T-helper 9 cell (primary cell): ENCODE measurements at regions not wholly inside any gene's neighbourhood (a gene's known extent, or its start where the extent isn't known, plus 50 kb on each side); places are given as distances from the start of the nearest gene placed in this dataset.
"Not testable (repeated sequence)": the region's sequence is repeated elsewhere in the genome, so short reads cannot be mapped to it uniquely, and the experiment has no call there.

Experiments used
- DNase-seq: peaks from one replicate; pipeline ENCODE4 v3.0.0-alpha.2; 2020

DNA sequence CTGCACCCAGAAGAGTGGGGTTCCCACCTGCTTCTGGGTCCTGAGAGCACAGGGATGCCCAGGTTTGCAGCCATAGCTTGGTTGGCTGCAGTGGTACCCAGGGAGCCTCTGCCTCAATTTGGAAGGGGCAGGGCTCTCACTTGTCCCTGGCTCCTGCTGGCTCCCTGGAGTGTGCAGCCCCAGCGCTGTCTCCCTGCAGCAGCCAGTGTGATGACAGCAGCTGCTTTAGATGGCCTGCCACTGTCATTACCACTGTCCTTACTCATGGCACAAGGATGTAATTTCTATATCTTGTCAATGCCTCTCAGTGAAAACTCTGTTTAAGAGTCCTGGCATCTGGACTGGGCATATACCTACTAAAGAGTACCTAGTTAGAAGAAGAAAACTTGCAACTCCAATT, 250.9 kb downstream of the KIF20B start:
- no peak for DNase-seq

DNA sequence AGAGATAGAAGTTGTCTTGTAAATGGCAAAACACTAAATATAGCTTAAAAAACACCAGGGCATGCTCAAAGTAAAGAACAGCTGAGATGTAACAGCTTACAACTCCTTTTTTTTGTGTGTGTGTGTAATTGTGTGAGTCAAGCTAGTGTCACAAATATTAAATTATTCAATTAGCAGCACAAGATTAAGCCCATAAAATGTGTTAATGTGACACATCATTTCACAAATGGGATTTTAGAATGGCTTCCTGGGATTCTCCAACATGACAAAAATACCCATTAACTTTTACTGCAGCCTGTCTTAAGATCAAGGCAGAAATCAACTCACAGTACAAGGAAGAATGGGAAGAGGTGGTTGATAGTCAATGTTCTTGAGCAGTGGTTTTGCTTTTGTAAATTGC, 251.4 kb downstream of the KIF20B start:
- no peak for DNase-seq

DNA sequence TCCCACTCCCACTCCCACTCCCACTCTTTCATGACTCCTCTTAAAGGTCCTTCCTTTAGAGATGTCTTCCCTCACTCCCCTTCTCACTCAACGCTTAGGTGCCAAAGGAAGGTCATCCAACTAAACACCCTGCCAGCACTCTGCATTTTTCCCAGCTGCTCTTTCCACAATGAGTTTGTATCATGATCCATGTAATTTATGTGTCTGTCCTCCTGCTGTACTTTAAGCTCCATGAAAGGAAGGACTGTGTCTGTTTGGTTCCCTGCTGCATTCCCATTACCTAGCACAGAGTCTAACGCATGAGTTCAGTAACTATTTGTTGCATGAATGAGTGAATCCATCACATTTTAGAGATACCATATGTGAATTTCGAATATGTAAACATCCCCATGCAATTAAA, 252.7 kb downstream of the KIF20B start:
- DNase-seq, result no peak

DNA sequence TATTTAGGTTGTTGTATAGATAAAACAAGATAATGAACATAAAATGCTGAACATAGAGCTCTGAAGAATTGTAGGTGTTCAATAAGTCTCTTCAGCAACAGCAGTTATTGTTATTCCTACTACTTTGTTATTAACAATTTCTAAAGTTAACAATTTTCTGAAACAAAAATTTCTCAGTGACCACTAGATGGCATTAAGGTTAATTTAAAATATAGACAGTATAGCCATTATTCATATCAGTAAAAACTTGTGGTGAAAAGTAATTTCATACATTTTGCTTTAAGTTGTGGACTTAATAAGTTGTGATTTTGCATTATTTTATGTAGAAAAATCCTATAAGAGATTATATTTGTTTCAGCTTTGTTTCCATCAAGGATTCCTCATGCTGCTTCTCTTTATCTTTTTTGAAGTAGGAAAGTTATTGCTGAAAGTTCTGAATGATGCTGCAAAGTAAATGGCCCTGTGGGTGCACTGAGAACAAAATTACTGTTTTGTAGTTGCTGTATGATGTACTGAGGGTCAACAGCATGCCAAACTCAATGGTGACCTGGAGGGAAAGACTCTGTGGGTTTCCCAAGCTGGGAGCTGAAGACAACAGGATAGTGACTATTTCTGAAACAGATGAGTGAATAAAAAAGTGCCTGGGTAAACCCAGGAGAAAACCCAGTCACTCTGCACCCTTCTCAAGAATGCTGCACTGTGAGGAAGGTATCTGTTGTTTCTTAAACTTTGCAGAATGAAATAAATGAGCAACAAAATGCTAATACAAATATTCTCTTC, 253.6 kb downstream of the KIF20B start:
- no peak for DNase-seq

DNA sequence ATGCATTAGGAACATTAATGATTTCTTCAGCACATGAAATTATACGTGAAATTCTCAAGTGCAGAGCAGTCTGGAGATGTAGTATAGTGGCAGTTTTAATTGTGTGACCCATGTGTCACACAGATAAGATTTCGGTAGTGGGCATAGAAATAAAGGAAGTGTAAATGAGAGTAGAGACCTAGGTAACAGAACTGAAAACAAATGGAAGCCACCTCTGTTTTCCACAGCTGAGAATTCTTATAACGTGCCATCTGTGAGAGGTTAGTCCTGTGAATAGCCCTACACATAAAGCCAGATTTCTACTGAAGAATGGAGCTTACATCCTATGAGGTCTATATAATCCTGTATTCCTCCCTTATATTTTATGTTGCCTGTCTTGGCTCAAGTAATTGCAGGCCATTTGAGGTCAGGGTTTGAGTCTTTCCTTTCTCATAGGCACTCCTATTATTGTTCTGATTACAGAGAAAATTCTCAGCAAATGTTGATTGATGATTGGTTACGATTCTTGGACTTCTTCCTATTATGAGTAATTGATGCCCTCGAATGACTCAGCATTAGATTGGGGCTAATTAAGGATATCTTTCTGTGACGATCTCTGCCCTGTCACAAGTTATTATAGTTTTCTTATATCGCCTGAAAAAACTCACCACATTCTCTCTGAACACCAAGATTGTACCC, 258.2 kb downstream of the KIF20B start:
- DNase-seq, result no peak

DNA sequence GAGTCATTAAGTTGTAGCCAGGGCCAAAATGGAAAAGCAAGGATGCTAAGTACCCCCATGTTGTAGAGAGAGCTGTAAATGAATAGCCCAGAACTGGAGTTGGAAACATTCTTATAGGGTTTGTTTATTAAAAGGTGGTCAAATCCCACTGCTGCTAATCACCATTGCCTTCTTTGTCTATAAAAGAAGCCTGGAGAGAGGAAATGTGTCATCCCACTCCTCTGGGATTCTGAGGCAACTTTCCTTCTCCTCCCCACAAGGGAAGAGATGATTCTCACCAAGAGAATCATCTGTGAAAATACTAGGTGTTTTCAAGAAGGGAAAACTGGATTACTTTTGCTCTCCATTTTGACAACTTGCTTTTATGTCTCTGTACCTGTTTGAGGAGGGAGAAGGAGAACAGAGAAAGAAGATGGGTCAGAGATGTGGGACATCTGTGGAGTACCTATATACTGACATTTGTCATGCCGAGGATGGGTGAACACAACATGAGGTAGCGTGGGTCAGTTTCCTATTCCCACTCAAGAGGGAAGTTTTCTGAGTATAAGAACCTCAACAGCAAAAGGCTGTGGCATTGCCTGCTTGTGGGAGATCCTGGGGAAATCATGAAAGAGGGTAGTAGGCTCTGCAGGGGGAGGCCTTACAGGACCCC, 262.2 kb downstream of the KIF20B start:
- no peak for DNase-seq

DNA sequence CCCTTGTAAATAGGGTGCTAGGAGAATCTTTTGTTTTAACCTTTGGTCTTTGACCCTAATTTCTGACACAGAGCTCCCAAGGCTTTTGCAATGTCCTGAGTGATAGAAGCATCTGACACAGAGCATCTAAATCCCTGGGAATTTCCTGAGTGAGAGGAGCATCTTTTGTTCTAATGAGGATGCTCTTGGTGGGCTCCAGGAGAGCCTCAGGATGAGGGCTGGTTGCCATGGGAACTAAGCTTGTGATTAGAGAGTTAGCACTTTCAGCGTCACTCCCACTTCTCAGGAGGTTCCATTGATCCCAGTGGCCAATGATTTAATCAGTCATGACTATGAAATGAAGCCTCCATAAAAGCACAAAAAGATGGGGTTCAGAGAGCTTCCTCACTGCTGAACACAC, 264.8 kb downstream of the KIF20B start:
- no peak for DNase-seq

DNA sequence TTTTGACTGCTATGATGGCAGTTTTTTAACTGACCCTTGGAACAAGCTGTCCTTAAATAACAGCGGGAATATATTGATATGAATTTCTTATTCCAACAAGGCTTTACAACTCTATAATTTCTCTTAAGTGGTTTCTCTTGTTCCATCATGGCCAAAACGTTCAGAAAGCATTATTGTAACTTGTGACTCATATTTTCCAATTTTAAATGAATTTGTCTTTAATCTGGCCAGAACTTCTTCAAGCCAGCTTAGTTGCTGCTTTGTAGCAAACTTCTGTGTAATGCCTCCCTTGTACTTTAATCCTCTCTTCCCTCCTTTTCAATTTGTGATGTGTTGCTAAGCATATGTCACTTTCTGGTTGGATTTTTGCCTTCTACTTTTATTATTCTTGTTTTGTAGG, 271.9 kb downstream of the KIF20B start:
- DNase-seq, result no peak

DNA sequence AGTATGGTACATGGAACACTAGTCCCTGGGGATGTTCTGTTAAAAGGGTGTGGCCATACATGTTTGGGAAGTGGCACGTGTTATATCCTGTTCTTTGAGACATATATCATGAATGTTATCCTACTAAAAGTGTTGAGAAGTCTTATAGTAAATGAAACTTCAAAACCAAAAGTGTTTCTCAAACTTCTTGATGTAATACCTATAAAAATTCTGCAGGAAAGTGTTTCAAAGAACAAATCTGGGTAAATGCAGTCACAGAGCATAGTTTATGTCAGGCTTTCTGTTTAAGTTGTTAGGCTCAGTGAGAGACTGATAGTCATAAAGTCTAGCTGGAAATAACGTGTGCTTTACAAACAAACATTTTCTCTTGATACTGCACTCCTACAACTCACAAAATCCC, 273.7 kb downstream of the KIF20B start:
- DNase-seq, result no peak

DNA sequence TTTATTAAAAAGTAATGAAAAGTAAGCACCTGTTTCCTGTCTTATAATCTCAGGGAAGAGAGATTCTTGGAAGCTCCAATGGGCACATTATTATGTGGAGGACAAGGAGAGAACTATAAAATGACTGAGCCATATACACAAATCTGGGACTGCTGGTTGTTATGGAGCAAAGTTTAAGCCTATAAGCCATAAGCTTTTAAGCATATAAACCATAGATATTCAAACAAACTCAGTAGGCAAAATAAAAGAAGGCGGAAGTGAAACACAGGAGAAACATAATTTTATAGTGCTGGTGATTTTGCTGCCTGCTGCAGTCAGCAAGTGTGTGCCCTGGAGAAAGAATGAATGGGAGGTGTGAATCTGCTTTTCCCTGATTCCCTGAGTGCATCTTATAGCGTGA, 274.4 kb downstream of the KIF20B start:
- no peak for DNase-seq

DNA sequence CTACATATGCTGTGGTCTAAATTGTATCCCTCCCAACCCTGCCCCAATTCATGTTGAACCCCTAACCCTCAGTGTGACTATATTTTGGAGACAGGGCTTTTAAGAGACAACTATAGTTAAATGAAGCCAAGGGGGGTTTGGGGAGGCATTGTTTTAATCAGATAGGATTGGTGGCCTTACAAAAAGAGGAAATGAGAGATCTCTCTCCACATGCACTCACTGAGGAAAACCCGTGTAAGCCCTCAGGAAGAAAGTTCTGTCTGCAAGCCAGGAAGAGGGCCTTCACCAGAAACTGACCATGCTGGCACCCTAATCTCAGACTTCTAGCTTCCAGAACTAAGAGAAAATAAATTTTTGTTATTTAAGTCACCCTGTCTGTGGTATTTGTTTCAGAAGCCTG, 276.7 kb downstream of the KIF20B start:
- no peak for DNase-seq

DNA sequence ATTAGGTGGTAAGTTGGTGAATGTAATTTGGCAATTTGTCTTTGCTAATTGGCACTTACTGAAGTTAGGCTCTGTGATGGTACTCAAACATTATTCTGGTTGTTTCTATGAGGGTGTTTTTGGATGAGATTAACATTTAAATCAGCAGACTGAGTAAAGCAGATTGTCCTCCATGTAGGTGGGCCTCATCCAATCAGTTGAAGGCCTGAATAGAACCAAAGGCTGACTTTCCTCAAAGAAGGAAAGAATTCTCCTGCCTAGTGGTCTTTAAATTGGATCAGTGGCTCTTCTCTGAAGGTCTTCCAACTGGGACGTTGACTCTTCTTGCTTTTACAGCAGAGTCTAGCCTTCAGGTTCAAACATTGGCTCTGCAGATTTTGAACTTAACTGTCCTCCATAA, 278.3 kb downstream of the KIF20B start:
- DNase-seq, result no peak

DNA sequence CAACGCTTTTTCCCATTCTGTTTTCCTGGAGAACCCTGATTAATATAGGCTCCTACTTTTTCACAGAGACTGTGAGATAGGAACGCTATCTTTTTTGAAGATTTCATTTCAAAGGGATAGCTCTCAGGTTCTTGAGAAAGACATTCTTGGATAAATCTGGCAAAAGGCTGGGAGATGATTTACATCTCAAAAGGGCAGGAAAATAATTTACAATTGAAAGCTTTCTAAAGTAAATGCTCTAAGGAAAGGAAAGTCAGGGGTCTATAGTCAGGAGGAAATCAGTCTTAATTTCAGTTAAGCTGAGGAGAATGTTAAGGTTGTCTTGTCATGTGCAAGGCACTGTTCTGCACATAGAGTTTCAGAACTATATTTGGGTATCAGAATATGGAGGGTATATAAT, 278.8 kb downstream of the KIF20B start:
- DNase-seq, result no peak

DNA sequence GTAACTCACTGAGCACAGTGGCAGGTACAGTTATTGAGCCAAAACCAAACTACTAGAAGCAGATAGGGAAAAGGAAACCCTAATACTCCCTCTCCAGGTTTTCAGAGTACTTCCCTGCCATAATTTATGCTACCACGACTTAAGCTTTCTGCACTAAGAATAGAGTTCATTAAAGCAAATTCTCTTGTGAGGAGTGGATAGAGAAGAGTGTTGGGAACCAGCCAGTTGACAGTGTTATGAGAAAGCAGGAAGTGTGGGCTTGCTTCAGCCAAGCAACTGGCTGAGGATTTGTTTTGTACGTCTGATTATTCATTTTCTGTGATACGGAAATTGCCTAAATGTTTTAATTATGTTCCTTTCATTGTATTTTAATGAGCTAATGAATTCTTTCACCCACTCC, 280.5 kb downstream of the KIF20B start:
- no peak for DNase-seq

DNA sequence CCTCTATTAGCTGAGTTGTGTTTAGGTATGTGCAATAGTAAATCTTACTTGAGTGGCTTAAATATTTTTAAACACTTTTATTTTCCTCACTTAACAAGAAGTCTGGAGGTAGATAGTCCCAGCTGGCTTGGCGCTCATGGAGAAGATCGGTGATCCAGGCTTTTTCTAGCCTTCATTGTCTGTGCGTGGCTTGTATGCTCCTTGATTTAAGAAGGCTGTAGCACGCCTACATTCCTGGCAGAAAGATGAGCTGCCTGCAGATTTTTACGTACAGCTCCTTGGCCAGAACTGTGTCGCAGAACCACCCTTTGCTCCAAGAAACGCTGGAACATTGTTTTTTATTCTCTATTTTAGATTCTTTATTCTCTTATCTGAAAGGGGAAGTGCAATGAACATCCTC, 284.1 kb downstream of the KIF20B start:
- DNase-seq, result no peak

DNA sequence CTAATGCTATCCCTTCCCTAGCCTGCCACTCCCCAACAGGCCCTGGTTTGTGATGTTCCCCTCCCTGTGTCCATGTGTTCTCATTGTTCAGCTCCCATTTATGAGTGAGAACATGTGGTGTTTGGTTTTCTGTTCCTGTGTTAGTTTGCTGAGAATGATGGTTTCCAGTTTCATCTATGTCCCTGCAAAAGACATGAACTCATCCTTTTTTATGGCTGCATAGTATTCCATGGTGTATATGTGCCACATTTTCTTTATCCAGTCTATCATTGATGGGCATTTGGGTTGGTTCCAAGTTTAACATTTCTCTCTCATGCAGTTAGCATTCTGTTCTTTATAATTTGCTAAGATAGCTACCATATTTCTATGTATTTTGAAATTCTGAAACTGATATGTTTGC, 287.0 kb downstream of the KIF20B start:
- not testable (repeated sequence) for DNase-seq

DNA sequence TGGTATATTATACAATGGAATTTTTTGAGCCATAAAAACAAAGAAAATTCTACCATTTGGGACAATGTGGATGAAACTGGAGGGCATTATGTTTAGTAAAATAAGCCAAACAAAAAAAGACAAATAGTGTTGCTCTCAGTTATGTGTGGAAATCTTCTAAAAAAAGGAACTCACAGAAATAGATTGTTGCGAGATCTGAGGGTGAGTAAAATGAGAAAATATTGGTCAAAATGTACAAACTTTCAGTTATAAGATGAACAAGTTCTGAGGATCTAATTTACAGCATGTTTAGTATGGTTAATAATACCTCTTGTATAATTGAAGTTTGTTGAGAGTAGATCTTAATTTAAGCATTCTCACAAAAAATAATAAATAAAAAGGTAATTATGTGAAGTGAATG, 291.2 kb downstream of the KIF20B start:
- DNase-seq, result no peak

DNA sequence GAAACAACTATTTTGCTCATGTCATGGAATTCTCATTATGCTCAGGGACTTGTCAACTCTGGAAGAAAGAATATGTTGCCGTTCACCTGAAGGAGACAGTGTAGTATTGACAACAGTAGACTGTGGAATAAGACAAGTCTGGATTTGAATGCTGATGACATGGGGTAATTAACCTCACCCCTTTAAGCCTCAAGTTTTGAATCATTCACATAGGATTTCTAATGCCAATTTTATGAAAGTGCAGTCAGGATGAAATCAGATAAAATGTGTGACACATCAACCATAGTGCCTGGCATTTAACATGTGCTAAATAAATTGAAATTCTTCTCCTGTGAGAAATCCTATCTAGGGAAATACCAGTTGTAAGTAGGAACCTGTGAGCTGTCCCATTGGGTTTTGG, 305.8 kb downstream of the KIF20B start:
- no peak for DNase-seq

DNA sequence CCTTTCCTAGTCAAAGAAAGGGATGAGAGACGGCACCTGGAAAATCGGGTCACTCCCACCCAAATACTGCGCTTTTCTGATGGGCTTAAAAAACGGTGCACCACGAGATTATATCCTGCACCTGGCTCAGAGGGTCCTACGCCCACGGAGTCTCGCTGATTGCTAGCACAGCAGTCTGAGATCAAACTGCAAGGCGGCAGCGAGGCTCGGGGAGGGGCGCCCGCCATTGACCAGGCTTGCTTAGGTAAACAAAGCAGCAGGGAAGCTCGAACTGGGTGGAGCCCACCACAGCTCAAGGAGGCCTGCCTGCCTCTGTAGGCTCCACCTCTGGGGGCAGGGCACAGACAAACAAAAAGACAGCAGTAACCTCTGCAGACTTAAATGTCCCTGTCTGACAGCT, 309.9 kb downstream of the KIF20B start:
- not testable (repeated sequence) for DNase-seq

DNA sequence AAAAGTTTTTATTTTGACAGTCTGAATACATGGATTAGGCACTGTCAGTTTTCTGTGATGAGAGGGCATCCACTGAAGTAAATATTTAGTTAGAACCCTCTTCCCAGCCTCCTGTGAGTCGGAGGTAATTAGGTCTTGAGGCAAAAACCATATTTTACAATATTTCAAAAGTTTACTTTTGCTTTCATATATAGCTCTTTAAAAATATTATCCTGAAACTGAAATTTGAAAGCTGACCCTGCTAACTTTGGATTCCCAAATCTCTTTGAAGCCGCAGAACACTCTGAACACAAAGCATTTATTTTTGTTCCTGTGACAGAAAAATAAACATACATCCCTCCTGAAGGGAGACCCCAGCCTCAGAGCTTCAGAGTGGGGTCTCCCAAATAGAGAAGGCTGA, 317.4 kb downstream of the KIF20B start:
- DNase-seq, result no peak

DNA sequence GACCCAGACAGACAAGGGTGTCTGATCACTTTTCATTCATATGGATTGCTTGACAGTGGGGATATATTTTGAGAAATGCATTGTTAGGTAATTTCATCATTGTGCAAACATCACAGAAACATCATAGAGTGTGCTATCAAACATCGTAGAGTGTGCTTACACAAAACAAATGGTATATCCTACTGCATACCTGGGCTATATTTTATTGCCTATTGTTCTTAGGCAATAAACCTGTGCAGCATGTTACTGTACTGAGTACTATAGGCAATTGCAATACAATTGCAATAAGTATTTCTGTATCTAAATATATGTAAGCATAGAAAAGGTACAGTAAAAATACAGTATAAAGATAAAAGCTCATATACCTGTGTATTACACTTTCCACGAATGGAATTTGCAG, 319.1 kb downstream of the KIF20B start:
- DNase-seq, result no peak

DNA sequence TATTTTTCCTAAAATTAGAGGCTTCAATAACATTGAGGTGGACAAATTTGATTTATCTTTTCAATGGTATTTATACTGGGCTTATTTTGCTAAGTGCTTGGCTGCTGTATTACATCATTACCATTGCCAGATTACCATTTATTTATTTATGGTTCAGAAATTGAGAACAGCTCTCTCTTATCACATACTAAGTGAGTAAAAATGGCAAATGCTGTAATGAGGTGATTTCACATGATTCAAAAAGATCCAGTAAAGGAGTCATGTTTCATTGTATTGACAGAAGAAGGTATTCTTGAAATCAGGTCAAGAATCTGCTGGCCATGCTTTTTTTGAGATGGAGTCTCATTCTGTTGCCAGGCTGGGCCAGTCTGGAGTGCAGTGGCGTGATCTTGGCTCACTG, 322.6 kb downstream of the KIF20B start:
- no peak for DNase-seq

DNA sequence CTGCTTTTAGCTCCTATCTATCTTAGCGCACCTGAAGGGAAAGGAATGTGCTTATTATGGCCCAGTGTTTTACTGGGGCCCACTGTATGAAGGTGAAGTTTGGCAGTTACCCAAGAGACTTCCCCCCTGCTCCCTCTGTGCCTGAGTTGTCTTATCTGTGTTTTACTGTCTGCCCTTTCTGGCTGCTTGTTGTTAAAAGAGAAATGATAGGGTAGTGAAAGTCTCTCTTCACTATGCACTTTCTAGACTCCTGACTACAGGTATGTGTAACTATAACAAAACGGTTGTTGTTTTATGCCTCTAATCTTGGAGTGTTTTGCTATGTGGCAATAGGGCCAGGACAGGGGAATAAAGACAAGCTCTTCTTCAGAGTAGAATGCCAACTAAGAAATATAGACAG, 326.9 kb downstream of the KIF20B start:
- DNase-seq, result no peak

DNA sequence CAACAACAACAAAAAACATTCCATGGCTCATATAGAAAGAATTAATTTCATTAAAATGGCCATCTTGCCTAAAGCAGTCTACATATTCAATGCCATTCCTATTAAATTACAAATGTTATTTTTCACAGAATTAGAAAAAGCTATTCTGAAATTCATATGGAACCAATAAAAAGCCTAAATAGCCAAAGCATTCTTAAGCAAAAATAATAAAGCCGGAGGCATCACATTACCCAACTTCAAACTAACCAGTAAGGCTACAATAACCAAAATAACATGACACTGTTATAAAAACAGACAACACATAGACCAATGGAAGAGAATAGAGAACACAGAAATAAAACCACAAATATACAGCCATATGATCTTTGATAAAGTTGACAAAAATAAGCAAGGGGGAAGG, 330.4 kb downstream of the KIF20B start:
- no peak for DNase-seq
